ENCODE measurements at regions not wholly inside any gene's neighbourhood (a gene's known extent, or its start where the extent isn't known, plus 50 kb on each side); places are given as distances from the start of the nearest gene placed in this dataset.

GRCh38 chr13:34002924-34003323 is 185.0 kb downstream of the RFC3 start:
- Histone ChIP-seq H2BK120ac (ENCODE audit: low read depth, low read length) (no peak overlapping the region), H2AK5ac (ENCODE audit: low read depth, low read length) (no peak overlapping the region), H3K79me1 (ENCODE audit: low read depth in 1 of 2, low read length in 2 of 2) (no peaks in the 10 kb centered on the region), H3K9me1 (ENCODE audit: insufficient read depth, low read length) (no peaks in the 10 kb centered on the region), H4K91ac (ENCODE audit: insufficient read depth, low read depth, low read length) (no peak overlapping the region), H3K9me3 (ENCODE audit: control insufficient read depth, insufficient read depth, low read length) (no peaks in the 10 kb centered on the region), H2BK5ac (ENCODE audit: low read depth, low read length, poor library complexity, severe bottlenecking) (no peak overlapping the region), H2AFZ (replicated peaks; ENCODE audit: low read length, poor library complexity) (no peak overlapping the region), H4K8ac (ENCODE audit: low read depth in 2 of 2, low read length in 2 of 2) (no peak overlapping the region), H3K36me3 (ENCODE audit: control insufficient read depth, insufficient read depth, low read length) (no peaks in the 10 kb centered on the region), H4K5ac (ENCODE audit: low read depth, low read length) (no peak overlapping the region), H3K4me2 (ENCODE audit: low read depth, low read length) (no peak overlapping the region), H3K4me1 (ENCODE audit: control insufficient read depth, insufficient read depth, low read length) (no peaks in the 10 kb centered on the region), H4K20me1 (ENCODE audit: insufficient read depth, low read length) (no peaks in the 10 kb centered on the region), H2BK20ac (ENCODE audit: low read depth, low read length) (no peak overlapping the region), H3K18ac (ENCODE audit: low read depth, low read length) (no peak overlapping the region), H3K9ac (ENCODE audit: low read depth, low read length) (no peak overlapping the region), H3K27ac (ENCODE audit: insufficient read depth, low read length) (no peak overlapping the region), H3K23ac (ENCODE audit: low read depth, low read length) (no peak overlapping the region), H3K56ac (ENCODE audit: extremely low read depth, insufficient read depth, low read length) (no peak overlapping the region), H3K4ac (ENCODE audit: low read depth, low read length) (no peak overlapping the region), H3K27me3 (ENCODE audit: control insufficient read depth, insufficient read depth, low read length) (no peaks in the 10 kb centered on the region), H2BK15ac (ENCODE audit: low read depth, low read length) (no peak overlapping the region), H3K4me3 (ENCODE audit: insufficient read depth, low read depth, low read length) (no peak overlapping the region), H3K14ac (replicated peaks; ENCODE audit: low read depth, low read length) (no peak overlapping the region), H2AK9ac (replicated peaks; ENCODE audit: low read depth, low read length, poor library complexity) (no peak overlapping the region)
- dilution Hi-C loops (cut with HindIII; ENCODE audit: low sequenced_read_pairs, unreplicated experiment) = no loop called here
- intact Hi-C loops (cut with micrococcal nuclease) = no loop called here
- ATAC-seq (ENCODE audit: low read depth) (no peak), DNase-seq (no peak)
- in situ Hi-C loops (cut with MboI; ENCODE audit: low sequenced_read_pairs) = no loop called here
- 80% methylated on average over 1 of the region's 4 CpGs; no CpG with 5 or more reads in 1 of the 2 experiments for WGBS, 2 experiments (ENCODE audit: extremely low coverage in 2 of 2, insufficient read length in 1 of 2)
- ChIA-PET CTCF (no interaction called here), POLR2A (ENCODE audit: unreplicated experiment) (no interaction called here)
- no TSS peak for BruUV-seq (replicated peaks)
- TF ChIP-seq POLR2A (IDR thresholded peaks at IDR 0.05; ENCODE audit: low read depth, low read length) = no peak
- TF ChIP-seq MXI1 (IDR thresholded peaks at IDR 0.05; ENCODE audit: borderline replicate concordance, low read depth, low read length) = no peak
- no peak for TF ChIP-seq CEBPB (IDR thresholded peaks at IDR 0.05; ENCODE audit: low read depth, low read length)
- TF ChIP-seq RAD21 (IDR thresholded peaks at IDR 0.05; ENCODE audit: low read length) = no peak
- no peak for TF ChIP-seq RCOR1 (IDR thresholded peaks at IDR 0.05; ENCODE audit: insufficient replicate concordance, low read length)
- TF ChIP-seq FOS (IDR thresholded peaks at IDR 0.05; ENCODE audit: low read depth, low read length) = no peak
- no peak for TF ChIP-seq BHLHE40 (IDR thresholded peaks at IDR 0.05; ENCODE audit: low read depth, low read length)
- TF ChIP-seq RFX5 (IDR thresholded peaks at IDR 0.05; ENCODE audit: low read depth, low read length) = no peak
- TF ChIP-seq ELK1 (IDR thresholded peaks at IDR 0.05; ENCODE audit: borderline replicate concordance, low read depth, low read length) = no peak

All from IMR-90 (cell line).